ENCODE measurements at regions not wholly inside any gene's neighbourhood (a gene's known extent, or its start where the extent isn't known, plus 50 kb on each side); places are given as distances from the start of the nearest gene placed in this dataset.

DNA sequence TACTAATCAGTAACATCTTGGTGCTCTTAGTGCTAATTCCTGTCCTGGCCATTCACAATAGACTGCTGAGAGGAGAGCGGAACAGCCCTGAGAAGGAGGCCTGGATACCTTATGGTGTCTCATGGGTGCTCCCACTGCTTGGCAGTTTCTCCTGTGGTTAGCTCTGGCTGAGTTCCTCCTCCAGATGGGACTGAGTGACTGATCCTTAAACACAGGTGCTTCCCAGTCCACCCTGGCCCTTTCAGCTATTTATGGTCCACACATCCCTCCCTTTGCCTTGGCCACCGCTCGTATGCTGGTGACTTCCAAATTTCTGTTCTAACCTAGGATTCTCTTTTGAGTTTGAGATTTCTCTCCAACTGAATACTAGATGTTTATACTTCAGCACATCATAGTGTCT lies 157.0 kb upstream of the CACNA1E start:
- DNase-seq, result no peak

DNA sequence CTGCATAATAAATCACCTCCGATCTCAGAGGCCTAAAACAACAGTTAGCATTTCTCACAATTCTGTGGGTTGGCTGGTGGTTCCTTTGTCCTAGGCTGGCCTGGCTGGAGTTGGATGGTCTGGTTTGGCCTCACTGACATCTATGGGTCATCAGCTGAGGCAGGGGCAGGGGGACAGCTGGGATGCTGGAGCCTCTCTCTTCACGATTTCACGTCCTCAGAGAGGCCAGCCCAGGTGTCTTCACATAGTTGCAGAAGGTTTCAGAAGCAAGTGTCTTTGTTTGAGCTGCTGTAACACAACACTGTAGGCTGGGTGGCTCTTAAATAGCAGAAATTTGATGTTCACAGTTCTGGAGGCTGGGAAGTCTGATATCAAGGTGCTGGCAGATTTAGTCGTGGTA lies 155.5 kb upstream of the CACNA1E start:
- DNase-seq, result no peak

DNA sequence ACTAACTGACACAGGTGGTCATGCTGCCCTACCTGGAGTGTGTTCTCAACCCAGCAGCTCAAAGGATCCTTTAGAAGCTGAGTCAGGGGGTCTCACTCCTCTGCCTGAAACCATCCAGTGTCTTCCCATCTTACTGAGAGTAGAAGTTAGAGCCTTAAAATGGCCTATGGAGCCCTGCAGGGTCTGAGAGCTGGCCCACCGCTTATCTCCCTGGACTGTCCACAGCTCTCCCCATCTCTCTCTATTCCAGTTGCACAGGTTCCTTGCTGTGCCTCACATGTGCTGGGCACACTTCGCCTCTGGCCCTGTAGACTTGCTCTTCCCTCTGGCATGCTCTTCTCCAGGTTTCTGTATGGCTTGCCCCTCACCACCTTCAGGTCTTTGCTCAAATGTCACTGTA lies 148.6 kb upstream of the CACNA1E start:
- DNase-seq, result no peak

DNA sequence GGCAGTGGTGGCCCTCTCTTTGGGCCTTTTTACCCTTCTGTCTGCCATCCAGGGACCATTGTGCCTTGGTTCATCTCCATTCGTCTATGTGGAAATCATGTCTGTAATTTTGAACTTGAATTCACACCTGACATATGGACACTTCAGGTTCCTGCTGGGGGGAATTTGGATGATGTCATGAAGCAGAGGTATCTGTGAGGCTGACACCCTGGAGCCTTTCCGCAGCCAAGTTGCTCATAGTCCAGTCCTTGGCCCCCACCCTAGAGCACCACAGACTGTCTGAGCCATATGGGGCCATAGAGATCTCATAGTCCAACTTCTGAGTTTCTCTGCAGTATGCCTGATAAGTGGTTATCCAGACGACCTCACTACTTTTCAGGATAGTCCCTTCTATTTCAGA lies 147.7 kb upstream of the CACNA1E start:
- DNase-seq, result no peak

DNA sequence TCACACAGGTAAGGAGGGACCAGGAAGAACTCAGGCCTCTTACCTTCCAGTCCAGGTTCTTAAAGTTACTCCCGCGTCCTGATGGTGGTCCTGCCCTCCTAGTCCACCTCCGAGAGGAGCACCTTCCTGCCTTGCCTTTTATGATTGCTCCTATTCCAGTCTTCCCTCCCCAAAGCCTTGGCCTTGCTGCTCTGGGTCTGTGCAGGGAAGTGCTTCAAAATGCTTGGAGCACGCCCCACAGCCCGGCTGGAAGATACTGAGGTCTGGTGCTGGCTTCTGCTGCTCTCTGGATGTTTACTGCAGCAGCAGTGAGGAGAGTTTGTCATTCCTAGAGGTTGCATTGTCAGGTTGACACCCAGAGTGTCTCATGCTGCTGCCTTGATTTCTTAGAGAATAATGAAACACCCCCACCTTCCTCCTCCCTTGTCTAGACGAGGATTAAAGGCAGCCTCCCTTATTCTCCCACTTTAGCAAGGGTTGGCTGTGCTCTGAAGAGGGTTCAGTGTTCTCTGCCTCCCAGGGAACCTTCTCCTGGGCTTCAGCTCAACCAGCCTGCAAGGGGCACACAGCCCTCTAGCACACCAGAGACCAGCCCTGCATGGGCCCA lies 142.2 kb upstream of the CACNA1E start:
- no peak for DNase-seq

DNA sequence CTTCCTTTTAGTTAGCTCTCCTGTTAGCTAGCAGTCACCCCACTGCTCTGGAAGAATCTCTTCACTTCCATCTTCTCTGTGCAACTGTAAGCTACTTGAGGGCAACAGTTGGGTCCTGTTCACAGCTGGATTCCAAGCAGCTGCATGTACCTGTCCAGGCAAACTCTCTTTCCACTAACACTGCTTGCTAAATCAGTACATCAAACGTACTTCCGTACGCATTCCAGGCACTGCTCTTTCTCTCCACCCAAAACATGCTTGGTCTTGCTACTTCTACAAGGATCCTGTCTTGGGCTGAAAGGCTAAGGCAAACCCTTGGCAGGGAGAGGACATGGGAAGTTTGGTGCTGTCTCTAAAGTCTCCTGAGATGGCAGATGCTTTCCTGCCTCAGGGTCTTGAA lies 139.2 kb upstream of the CACNA1E start:
- DNase-seq, result no peak

DNA sequence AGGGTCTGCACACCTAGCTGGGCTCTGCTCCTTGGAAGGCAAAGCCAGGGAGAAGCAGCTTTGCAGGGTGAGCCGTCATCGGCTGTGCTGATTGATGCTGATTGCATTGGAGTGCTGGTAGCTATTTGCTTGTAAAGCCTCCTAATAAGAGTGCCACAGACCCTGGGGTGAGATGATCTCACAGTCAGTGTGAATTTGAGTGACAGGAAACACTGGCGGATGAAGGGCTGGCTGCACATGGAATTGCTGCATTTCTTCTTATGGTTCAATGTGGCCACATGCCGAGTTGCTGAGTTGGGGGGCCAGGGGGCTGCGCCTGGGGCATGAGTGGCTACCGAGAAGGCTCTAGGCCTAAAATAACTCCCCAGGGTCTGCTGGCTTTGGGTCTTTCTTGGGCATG lies 138.2 kb upstream of the CACNA1E start:
- DNase-seq, result no peak

DNA sequence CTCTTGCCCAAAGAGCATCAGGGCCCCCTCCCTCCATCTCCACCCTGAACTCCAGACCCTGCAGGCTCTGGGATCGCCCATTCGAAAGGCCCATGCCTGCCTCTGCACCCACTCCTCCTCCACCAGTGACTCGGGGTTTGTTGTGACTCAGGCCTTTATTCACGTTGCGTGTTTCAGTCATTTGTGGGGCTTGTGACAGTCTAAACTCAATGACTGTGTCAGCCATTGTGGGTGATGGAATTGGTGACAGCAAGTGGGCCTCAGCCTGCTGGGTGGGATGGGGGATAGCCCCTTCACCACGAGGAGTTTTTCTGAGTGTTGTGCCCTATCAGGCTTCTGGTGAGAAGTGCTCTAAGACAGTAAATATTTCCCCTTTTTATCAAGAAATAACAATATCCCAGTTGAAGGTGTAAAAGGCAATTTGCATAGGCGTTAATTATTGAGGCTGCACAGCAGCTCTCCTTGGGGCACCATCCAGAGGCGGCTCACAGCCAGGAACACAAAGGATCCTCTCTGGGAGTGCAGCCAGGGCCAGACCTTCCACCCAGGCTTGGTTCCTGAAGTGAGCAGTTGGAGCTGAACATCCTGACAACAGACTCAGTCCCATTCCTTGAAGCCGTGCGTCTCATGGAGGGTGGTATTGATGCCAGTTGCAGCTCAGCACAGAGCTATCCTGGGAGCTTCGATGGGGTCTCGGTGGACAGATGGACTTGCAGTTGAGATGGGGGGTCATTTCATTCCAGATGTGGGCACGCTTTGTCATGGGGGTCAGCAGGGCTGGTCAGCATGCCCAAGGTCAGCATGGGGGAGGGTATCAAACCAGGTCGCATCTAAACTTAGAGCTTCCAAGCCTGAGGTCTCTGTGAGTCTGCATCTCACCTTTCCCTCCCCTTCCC lies 135.6 kb upstream of the CACNA1E start:
- DNase-seq, result no peak

DNA sequence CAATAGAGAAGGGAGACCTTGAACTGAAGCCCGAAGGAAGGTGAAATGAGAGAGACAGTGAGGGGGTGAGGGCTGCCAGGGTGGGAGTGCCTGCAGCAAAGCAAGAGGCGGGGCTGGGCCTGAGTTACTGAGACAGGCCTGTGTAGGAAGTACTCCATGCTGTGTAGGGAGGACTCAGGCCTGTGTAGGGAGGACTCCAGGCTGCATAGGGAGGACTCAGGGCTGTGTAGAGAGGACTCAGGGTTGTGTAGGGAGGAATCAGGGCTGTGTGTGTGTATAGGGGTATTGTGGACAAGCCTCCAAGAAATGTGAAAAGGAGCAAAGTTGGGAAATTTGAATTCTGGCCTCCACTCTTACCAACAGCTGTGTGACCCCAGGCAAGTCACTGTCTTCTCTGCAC lies 133.8 kb upstream of the CACNA1E start:
- no peak for DNase-seq

DNA sequence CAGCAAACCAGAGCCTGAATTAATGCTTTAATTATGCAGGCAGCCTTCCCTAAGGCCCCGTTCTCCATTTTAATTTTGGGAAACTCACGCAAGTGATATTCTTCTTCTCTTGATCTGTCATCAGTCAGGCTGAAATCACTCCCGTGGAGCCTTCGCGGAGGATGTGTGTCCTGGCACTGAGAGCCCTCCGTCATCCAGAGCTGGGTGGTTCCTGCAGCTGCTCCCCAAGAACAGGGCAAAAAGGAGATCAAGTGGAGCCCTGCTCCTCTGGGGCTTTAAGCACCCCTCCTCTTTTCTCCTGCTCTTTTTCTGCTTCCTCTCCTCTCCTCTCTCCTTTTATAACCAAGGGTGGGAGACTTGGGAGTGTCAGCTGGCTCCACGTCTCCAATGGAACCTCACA lies 133.2 kb upstream of the CACNA1E start:
- DNase-seq, result no peak

DNA sequence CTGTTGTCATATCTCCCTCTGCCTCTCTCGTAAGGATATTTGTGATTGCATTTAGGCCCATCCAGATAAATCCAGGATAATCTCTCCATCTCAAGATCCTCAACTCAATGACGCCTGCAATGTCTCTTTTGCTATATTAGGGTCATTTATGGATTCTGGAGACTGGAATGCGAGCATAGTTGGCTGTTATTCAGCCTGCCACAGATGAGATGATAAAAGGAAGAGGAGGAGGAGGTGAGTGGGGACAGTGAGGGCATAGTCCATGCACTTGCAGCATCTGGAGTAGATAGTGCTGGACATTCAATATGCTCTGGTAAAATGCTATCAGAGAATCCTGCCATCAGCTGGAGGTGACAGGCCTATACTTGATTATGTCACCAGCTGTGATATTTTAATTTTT lies 131.6 kb upstream of the CACNA1E start:
- DNase-seq, result no peak

DNA sequence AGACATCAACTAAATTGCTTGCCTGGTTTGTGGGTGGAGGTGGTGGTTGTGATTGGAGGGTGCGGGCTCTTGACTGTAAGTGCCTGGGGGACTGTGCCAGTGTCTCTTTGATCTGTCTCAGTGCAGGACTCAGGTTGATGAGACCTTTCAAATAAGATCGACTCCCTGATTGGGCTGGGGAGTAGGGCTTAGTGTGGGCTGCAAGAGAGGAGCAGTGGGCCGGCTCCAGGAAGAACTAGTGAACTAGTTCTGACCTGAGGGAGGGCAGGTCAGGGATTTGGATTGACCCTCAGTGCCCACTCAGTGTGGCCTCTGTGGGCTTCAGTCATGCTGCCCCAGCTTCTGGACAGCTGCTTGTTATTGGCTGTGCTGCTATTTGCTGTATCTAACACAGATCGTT lies 130.6 kb upstream of the CACNA1E start:
- no peak for DNase-seq

DNA sequence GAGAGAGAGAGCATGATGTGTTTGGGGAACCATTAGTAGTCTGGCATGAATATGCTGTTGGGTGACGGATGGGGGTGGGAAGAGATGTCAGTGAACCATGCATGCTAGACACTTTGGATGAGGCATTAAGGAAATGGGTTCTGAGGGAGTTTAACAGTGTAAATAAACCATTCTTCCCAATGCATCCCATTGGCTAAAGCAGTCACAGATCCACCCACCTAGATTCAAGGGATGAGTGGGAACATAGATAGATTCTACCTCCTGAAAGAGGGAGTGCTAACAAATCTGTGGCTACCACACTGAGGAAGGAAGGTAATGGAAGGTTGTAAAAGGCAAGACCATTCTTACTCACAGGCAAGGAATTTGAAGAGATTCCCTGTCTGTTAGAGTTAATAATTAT lies 129.8 kb upstream of the CACNA1E start:
- no peak for DNase-seq

DNA sequence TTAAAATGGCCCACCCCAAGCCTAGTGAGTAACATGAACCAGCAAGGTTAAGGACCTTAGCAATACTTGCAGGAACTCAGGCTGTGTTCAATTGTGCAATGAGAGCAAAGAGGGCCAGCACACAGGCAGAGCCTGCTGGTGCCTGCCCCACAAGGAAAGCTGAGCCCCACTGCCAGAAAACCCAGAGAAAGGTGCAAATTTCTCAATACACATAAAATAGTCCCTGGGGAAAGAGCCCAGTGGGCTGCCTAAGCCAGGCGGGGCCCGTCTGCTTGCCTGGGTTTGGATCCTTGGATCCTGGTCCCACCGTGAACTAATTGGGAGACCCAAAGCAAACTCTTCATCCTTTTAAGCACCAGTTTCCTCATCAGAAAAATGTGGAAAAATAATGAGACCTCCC lies 128.5 kb upstream of the CACNA1E start:
- DNase-seq, result no peak

DNA sequence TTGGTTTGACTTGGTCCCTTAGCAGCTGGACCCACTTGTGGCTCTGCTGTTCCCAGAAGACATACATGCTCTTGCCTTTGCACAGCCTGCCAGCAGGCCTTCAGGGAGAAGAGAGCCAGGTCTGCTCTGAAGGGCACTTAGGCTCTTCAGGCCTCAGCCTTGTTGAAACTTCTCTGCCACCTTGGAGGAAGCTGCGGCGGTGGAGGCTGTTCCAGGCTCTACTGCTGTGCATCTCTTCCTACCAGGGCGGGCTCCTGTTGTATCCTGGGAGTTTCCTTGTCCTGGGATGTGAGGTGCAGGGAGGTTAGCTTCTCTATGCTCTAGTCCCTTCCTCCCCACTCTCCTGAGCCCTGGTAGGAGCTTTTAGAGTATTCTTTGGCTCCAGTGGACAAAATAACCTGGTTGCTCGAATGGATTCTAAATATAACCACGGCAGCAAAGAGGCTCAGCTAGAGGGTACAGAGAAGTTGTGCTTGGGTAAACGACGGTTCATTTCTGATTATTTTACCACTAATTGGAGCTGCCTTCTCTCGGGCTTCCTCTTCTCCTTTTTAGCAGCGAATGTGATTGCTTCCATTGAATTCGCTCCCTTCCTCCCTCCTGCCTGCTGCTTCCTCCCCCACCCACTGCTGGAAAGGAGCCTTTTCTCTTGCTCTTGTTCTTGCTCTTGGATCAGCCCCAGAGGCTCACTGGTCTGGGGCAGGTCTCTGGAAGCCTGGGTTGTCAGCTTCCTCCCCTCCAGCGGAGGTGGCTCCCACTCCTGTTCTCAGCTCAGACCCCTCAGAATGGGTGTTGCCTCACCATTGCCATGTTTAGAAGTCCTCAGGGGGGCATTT lies 126.6 kb upstream of the CACNA1E start:
- peak; percentile 7 for DNase-seq

DNA sequence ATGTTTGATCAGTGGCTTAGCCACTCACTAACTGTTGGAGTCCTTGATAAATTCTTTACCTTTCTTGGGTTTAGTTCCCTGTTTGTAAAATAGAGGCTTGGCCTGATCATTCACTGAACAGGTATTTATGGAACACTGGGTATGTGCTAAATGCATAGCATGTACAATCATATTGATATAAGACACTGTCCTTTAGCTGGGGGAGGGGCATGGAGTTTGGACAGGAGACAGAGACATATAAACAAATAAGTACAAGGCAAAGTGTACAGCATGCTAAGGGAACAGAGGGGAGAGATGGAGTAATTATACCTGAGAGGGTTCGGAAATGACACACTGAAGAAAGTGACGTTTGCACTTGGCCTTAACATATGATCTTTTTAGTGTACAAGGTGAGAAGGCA lies 124.3 kb upstream of the CACNA1E start:
- DNase-seq, result no peak

DNA sequence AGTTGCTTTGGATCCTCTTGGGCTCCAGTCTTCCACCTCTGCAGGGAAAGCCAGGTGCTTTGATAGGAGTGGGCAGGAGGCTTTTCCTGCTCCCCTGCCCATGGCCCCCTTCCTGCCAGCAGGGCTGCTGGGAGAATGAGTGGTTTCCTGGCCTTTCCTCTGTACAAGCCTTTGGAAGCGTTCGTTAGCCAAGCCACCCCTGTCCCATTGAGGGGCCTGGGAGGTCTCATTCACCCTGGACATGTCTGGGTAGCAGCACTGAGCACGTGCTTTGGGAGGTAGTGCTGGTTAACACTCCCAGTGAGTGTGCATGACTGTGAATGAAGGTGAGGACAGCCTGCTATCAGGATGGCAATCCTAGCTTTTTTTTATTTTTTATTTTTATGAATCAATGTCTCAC lies 118.5 kb upstream of the CACNA1E start:
- no peak for DNase-seq

DNA sequence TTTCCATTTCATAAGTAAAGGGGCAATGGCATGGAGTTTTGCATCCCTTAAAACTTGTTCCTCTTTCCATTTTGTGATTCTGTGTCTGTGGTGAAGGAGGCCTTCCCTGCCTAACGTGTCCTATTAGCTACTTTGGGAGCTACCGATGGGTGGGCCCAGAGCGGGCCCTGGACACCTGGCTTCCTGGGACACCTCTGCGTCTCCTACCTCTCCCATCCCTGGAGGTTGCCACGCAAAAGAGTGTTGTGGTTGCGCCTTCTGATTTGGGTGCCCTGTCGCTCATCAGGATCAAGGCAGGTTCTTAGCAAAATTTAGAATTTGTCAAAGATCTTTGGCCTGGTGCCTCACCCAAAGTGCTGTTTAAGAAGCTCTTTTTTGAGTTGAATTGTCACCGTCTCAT lies 116.4 kb upstream of the CACNA1E start:
- DNase-seq, result no peak

DNA sequence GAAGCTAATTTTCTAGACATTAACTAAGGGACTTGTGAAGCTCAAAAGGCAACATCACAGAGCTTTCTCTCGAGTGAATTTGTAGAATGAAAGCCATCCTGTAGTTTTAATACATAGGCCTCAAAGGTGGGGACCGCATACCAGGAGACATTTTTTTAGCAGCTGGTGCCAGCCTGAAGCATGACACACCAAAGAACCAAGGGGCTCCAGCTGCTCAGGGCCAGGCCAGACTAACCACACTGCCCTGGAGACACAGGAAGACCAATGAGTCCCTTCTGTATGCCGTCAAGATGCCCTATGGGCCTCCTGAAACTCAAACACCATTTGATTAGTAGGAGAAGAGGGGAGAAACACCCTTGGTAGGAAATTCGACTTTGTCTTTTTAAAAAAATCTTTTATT lies 113.9 kb upstream of the CACNA1E start:
- no peak for DNase-seq

DNA sequence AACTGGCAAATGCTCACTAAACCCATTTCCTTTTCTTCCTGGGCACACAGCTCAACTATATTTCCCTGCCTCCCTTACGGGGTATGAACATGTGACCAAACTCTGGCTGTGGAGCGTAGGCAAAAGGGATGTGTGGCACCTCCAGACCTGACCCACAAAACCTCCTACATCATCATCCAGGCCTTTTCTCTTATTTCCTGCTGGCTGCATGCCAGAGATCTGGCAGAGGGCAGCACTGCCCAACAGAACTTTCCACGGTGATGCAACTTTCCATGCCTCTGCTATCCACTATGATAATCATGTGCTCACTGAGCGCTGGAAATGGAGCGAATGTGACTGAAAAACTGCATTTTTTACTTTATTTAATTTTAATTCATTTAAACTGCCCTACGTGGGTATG lies 99.6 kb upstream of the CACNA1E start:
- DNase-seq, result no peak

DNA sequence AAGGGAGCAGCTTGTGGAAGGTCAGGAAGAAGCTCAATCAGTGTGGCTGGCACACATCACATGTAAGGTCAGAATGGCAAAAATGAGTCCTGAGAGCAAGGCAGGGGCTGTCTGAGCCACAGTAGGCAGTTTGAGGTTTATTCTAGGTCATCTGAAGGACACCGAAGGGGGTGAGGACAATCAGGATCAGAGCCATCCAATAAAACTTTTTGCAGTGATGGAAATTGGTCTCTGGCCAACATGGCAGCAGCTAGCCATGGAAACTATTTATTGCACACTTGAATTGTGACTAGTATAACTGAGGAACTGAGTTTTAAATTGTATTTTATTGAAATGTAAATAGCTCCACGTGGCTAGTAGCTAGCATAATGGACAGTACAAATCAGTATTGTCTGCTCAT lies 97.0 kb upstream of the CACNA1E start:
- peak; percentile 15 for DNase-seq

DNA sequence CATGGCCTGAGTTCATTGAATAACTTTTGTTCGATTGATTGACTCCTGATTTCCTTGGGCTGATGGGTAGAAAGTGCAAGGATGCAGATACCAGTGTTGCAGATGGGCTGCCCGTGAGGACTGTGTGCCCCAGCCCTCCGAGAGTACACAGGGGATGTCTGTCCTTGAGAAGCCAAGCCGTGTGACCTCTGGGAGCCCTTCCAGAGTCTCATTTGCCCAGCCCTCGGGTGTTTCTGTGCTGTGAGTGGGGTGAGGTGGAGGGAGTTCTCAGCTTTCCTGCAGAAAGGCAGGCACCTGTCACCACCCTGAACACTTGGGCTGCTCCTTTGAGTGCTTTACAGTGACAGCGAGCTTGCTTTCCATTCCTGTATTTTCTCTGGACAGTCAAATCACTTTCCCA lies 96.4 kb upstream of the CACNA1E start:
- DNase-seq, result no peak

DNA sequence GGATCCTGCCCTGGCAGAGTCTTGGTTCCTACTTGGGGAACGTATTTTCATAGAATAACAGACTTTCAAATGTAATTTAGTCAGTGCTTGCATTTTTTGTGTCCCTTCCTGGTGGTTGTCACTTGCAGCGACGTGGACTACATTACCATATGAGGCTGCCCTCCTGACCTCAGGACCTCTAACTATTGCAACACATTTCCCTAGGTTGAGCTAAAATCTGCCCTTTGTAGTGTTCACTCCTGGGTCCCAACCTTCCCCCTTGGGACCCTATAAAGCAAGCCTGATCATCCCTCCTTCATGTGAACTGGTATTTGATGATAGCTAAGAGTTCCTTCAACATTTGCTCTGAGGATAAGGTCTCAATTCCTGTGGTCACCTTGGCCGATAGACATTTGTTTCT lies 95.6 kb upstream of the CACNA1E start:
- DNase-seq, result no peak

Data from muscle of arm (tissue), 1 donor.